ENCODE measurements at regions not wholly inside any gene's neighbourhood (a gene's known extent, or its start where the extent isn't known, plus 50 kb on each side); places are given as distances from the start of the nearest gene placed in this dataset.

DNA sequence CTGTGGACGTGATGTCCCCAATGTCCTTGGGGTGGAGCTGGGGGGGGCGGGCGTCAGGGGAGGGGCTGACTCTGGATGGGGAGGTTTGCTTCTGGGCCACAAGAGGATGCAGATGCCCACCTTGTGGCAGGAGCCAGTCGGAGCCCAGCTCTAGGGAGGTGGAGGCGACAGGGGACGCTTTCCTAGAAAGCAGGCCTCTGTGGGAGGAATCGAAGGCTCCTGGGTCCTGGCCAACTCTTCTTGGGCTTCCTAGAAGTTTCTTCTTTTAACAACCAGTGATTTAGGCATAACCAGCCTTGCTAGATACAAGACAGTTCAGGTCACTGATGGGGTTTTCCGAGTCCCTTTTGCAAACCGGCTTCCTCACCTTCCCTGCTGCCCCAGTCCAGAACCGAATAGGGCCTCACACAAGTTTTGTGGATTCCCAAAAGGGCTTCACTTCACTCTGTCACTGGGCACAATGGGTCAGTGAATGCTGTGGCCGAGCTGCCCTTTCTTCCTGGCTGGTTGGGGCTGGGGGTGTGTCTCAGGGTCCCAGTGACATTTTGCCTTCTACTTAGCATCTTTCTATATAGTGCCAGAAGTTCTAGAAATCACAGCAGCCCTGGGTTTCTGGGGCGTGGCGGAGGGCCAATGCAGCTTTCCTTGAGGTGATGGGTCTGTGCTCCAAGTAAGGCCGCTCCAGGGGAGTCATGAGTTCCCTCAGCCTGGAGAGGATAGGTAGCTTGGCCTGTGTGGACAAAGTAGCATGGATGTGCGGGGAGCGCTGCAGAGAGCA is 78.4 kb upstream of the FOXP4 start:
- Histone ChIP-seq H3K4me1 (ENCODE audit: low read depth) (peaks cover 11% of the 10 kb centered on the region), H3K9me3 (ENCODE audit: low read depth) (no peaks in the 10 kb centered on the region), H3K27me3 (peaks cover 20% of the 10 kb centered on the region), H3K4me3 (no peak overlapping the region), H3K36me3 (no peaks in the 10 kb centered on the region), H3K27ac (no peak overlapping the region)
- TF ChIP-seq, protein P1, sequence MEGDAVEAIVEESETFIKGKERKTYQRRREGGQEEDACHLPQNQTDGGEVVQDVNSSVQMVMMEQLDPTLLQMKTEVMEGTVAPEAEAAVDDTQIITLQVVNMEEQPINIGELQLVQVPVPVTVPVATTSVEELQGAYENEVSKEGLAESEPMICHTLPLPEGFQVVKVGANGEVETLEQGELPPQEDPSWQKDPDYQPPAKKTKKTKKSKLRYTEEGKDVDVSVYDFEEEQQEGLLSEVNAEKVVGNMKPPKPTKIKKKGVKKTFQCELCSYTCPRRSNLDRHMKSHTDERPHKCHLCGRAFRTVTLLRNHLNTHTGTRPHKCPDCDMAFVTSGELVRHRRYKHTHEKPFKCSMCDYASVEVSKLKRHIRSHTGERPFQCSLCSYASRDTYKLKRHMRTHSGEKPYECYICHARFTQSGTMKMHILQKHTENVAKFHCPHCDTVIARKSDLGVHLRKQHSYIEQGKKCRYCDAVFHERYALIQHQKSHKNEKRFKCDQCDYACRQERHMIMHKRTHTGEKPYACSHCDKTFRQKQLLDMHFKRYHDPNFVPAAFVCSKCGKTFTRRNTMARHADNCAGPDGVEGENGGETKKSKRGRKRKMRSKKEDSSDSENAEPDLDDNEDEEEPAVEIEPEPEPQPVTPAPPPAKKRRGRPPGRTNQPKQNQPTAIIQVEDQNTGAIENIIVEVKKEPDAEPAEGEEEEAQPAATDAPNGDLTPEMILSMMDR (IDR thresholded peaks at IDR 0.05; ENCODE audit: low read depth, low read length), result no peak
- no peak for DNase-seq (ENCODE audit: low read depth in 1 of 2, low spot score in 1 of 2)

DNA sequence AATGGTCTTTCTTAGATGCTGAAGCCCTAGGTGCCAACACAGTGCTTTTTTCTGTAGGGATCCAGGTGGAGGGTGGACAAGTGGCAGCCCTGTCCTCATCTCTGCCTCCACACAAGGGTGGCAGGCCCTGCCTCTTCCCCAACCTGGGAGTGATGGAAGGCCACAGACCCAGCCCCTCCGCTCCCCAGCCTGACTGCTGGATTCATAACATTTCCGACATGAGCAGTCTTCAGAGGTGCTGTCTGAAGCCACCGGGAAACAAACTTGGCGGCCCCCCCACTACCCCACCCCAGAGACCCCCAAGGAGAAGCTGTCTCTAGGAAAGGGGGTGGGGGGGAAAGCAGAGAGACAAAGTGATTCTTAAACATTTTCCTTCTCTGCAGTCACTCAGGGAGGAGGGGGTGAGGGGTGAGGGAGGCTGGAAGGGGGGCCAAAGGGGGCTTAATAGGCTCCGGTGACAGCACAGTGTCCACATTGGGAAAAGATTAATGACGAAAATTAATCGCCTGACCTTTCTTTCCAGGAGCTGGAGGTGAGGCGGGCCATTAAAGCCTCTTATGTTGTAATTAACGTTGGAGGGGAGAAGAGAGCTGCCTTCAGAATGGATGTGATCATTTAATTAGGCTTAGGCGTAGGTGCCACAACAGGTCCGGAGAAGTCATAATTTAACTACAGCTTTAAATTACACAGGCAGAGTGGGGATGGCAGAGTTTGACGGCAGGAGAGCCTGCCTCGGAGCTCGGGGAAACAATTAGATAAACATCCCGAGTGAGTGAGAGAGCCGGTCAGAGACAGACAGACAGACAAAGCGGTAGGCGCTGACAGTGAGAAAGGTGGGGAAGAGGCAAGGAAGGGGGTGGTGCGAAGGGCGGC is 76.8 kb upstream of the FOXP4 start:
- no peak for DNase-seq (ENCODE audit: low read depth in 1 of 2, low spot score in 1 of 2)
- Histone ChIP-seq H3K4me1 (ENCODE audit: low read depth) (peaks cover 12% of the 10 kb centered on the region), H3K9me3 (ENCODE audit: low read depth) (no peaks in the 10 kb centered on the region), H3K4me3 (peak overlapping the region; percentile 8), H3K27me3 (peaks cover 20% of the 10 kb centered on the region), H3K27ac (no peak overlapping the region), H3K36me3 (no peaks in the 10 kb centered on the region)
- TF ChIP-seq, protein P1 (IDR thresholded peaks at IDR 0.05; ENCODE audit: low read depth, low read length), result no peak

DNA sequence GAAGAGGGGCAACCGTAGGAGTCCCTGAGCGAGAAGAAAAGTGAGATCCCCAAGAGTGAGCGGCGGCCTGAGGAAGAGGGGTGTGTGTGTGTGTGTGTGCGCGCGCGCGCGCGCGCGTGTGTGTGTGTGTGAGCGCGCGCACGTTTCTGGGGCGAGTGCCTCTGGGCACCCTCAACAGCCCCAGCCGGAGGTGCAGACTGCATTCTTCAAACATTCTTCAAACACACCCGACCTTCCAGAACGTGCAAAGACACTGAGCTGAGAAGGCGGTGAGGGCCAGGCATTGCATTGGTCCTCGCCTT is 76.2 kb upstream of the FOXP4 start:
- DNase-seq (ENCODE audit: low read depth in 1 of 2, low spot score in 1 of 2), result peak in 1 of 2 donors; percentile 50
- Histone ChIP-seq H3K36me3 (no peaks in the 10 kb centered on the region), H3K27ac (no peak overlapping the region), H3K4me1 (ENCODE audit: low read depth) (peaks cover 12% of the 10 kb centered on the region), H3K9me3 (ENCODE audit: low read depth) (no peaks in the 10 kb centered on the region), H3K27me3 (peaks cover 20% of the 10 kb centered on the region), H3K4me3 (peak overlapping the region; percentile 8)
- TF ChIP-seq, protein P1 (IDR thresholded peaks at IDR 0.05; ENCODE audit: low read depth, low read length), result no peak

DNA sequence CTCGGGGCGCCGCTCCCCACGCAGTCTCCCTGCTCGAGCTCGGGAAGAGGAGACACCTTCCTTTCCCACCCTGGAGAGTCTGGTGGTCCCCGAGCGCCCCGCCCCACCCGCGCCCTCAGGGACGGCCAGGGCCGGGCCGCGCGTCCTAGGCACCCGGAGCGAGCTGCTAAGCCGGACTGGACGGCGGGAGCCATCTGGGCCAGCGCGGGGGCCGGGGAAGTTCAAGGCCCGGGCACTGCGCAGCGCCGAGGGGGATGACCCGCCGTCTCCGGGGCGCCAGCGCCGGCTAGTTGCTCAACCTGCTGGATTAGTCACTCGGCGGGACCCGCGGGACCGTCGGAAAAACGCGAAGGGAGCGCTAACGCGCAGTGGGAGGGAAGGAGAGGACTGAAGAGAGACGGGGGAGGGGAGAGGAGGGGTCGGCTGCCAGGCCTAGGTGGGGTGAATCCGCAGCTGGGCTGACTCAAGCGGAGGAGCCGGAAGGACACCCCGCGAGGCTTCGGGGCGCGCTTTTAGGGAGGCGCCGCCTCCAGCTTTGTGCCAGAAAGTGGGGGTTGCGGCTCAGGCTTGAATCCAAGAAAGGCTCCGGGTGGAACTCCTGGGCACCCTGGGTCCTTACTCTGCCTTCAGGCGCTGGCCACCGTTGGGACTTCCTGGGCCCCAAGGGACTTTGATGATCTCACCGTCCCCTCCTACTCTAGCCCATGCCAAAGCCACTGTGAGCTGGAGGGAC is 75.7 kb upstream of the FOXP4 start:
- Histone ChIP-seq H3K4me1 (ENCODE audit: low read depth) (peaks cover 12% of the 10 kb centered on the region), H3K27ac (no peak overlapping the region), H3K4me3 (peak overlapping the region; percentile 8), H3K9me3 (ENCODE audit: low read depth) (no peaks in the 10 kb centered on the region), H3K27me3 (peaks cover 20% of the 10 kb centered on the region), H3K36me3 (no peaks in the 10 kb centered on the region)
- DNase-seq (ENCODE audit: low read depth in 1 of 2, low spot score in 1 of 2), result peak in 1 of 2 donors; percentile 75
- TF ChIP-seq, protein P1 (IDR thresholded peaks at IDR 0.05; ENCODE audit: low read depth, low read length), result no peak

DNA sequence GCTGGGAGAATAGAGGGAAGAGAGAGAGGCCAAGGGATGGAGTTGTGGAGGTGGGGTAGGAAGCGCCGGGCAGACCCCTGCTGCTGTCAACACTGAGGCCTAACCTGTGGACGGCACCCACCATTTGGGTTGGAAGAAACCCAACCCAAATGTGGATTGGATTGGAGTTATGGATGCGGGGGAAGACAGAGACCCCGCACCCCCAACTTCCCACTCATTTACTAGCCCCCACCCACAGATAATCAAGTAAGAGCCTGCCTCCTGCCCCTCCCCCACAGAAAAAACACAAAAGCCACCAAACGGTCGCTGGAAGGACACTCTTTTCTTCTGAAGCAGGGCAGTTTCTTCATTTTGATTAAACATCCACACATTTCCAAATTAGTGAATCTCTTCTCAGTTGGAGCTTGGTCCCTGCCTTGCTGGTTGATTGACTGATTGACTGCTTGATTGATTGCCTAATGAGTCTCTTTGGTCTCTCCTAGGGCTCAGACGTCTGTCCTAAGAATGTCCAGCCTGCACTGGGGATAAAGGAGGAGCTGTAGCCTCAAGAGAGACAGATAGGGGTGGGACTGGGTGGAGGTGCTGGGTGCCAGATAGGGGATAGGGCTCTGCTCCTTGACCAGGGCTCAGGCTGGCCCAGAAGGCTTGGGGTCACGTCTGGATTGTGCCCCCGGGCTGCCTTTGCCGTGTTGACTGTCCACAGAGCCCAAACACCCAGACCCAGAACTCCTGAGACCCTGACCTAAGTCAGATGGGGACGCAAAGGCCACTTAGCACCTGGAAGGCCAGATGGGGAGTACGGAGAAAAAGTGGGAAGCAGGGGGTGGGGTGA is 74.9 kb upstream of the FOXP4 start:
- DNase-seq (ENCODE audit: low read depth in 1 of 2, low spot score in 1 of 2), result no peak
- Histone ChIP-seq H3K4me1 (ENCODE audit: low read depth) (peaks cover 12% of the 10 kb centered on the region), H3K36me3 (no peaks in the 10 kb centered on the region), H3K4me3 (no peak overlapping the region), H3K9me3 (ENCODE audit: low read depth) (no peaks in the 10 kb centered on the region), H3K27me3 (peaks cover 20% of the 10 kb centered on the region), H3K27ac (no peak overlapping the region)
- TF ChIP-seq, protein P1 (IDR thresholded peaks at IDR 0.05; ENCODE audit: low read depth, low read length), result no peak

All from cardiac muscle cell (in vitro differentiated cells and primary cell).